ENCODE measurements at regions not wholly inside any gene's neighbourhood (a gene's known extent, or its start where the extent isn't known, plus 50 kb on each side); places are given as distances from the start of the nearest gene placed in this dataset.

DNA sequence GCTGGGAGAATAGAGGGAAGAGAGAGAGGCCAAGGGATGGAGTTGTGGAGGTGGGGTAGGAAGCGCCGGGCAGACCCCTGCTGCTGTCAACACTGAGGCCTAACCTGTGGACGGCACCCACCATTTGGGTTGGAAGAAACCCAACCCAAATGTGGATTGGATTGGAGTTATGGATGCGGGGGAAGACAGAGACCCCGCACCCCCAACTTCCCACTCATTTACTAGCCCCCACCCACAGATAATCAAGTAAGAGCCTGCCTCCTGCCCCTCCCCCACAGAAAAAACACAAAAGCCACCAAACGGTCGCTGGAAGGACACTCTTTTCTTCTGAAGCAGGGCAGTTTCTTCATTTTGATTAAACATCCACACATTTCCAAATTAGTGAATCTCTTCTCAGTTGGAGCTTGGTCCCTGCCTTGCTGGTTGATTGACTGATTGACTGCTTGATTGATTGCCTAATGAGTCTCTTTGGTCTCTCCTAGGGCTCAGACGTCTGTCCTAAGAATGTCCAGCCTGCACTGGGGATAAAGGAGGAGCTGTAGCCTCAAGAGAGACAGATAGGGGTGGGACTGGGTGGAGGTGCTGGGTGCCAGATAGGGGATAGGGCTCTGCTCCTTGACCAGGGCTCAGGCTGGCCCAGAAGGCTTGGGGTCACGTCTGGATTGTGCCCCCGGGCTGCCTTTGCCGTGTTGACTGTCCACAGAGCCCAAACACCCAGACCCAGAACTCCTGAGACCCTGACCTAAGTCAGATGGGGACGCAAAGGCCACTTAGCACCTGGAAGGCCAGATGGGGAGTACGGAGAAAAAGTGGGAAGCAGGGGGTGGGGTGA is 74.9 kb upstream of the FOXP4 start:
- DNase-seq (ENCODE audit: low spot score), result no peak

- DNase-seq (ENCODE audit: low spot score), result no peak
Observed at GRCh38 chr6:41474213-41474933, 71.8 kb upstream of the FOXP4 start.

- DNase-seq (ENCODE audit: low spot score), result no peak
Observed at GRCh38 chr6:41475164-41475563, 71.0 kb upstream of the FOXP4 start.

GRCh38 chr6:41475737-41476357 is 70.3 kb upstream of the FOXP4 start:
- no peak for DNase-seq (ENCODE audit: low spot score)

DNA sequence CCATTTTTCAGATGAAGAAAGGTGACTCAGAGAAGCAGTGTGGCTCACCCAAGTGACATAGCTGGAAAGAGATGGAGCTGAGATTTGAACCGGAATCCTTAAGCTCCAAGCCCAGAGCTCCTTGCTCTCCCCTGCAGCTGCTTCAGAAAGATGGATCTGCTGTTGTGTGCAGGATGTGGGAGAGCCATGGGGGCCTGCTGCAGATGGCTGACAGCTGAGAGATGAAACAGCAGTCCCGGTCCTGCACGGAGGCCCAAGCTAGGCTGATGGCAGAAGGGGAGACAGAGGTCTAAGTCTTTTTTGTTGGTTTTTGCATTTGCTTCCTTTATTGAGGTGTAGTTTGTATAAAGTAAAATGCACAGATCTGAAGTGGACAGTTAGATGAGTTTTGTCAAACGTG is 69.8 kb upstream of the FOXP4 start:
- no peak for DNase-seq (ENCODE audit: low spot score)

- DNase-seq (ENCODE audit: low spot score), result no peak
Observed at GRCh38 chr6:41477572-41477971, 68.6 kb upstream of the FOXP4 start.

GRCh38 chr6:41483943-41484342 is 62.2 kb upstream of the FOXP4 start:
- DNase-seq (ENCODE audit: low spot score), result no peak

GRCh38 chr6:41487860-41488432 is 58.2 kb upstream of the FOXP4 start:
- DNase-seq (ENCODE audit: low spot score), result no peak

DNA sequence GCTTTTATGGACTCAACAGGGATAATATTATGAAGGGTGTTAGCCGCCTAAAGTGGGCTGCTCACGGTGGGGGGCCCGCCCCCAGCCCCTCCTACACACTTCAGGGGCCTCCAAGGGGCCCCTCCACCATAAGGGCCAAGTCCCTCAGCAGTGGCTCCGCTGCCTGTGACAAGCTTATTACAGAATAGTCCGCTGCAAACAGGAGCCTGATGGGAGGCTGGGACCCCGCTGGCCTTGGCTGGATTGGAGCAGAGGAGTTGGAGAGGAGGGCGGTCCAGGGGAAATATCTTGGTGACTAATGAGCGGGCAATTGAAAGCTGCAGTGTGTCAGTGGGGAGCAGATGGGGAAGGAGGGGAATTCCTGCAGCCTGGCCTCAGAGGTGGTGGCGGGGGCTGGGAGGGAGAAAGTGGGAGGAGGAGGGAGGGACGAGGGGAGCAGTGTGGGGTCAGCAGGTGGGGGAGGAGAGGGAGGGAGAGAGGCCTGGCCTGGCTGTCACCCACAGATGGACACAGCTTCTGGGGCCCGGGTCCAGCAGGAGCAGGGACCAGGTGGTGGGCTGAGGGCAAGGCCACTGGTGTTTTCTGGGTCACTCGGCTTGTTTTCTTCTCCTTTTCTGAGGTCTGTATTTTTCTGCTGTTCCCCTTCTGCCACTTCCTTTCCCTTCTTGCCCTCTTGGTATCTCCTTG is 57.6 kb upstream of the FOXP4 start:
- DNase-seq (ENCODE audit: low spot score), result no peak

- DNase-seq (ENCODE audit: low spot score), result no peak
Observed at GRCh38 chr6:41489120-41489851, 56.9 kb upstream of the FOXP4 start.

DNA sequence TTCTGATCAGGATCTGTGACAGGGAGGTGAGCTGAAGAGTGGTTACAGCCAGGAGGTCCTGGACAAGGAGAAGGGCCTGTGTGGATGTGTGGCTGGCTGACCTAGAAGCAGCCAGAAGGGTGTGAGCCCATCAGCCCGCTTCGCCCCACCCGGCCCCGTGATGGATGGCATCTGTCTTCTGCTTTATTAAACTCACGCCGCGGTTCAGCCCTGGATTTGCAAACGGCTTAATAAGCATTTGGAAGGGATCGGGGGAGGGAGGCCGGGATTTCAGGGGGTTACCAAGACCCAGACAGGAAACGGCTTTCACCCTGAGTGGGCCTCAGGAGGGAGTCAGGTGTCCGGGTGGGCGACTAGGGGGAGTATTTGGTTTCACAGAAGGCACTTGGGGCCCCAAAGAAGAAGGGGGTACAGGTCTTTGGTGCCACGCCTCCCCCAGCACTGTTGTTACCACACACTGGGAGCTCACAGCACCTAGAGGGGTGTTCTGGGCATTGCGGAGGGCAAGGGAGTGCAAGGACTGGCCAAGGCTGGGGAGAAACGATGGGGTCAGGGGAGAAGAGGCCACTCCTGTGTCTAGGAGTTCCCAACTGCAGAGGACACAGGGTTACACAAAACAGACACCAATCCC is 53.8 kb upstream of the FOXP4 start:
- DNase-seq (ENCODE audit: low spot score), result no peak

DNA sequence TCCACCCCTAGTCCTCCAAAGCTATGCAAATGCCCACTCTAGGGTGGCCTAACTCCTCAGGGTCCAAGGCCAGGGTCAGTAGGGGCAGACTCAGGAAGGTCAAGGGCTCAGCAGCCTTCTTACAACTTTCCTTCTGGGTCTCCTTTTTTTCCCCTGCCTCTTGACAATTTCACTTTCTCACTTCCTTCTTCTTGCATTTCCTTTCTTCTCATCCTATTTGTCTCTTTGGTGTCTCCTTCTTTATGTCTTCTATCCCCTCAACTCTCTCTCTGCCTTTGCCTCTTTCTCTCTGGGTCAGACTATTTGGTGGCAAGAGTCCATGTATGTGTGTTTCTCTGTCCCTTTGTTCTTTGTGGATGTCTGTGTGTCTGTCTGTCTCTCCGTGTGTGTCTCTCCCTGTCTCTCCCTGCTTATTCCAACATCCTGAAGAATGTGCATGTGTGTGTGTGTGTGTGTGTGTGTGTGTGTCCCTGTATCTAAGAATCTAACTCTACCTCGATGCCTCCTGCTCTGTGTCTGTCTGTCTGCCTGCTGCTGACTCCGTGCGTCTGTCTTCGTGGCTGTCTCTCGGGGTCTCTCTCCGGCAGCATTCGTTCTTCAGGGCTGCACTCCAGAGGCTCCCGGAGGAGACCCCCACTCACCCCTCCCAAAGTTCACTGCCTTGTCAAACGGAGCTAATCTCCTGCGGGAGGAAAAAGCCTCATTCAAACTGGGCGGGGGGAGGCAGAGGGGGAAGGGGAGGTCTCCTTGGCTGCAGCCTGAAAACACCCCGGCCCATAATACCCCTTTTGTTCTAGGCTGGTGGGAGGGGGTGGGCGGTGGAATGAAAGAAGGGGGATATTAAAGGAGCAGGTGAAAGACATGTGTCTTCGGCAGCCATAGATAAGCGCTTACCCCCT is 51.7 kb upstream of the FOXP4 start:
- DNase-seq (ENCODE audit: low spot score), result no peak
